GM11168 (cell line): ENCODE measurements at regions not wholly inside any gene's neighbourhood (a gene's known extent, or its start where the extent isn't known, plus 50 kb on each side); places are given as distances from the start of the nearest gene placed in this dataset.
"Not testable (repeated sequence)": the region's sequence is repeated elsewhere in the genome, so short reads cannot be mapped to it uniquely, and the experiment has no call there.

Experiments
- in situ Hi-C: fragments of 300-500 bp; cut with MboI; formaldehyde crosslinking; loops from one replicate; pipeline ENCODE4 v1.12.0; 2022; ENCODE audit warnings: low sequenced_read_pairs; ENCODE audit not compliant: unreplicated experiment

DNA sequence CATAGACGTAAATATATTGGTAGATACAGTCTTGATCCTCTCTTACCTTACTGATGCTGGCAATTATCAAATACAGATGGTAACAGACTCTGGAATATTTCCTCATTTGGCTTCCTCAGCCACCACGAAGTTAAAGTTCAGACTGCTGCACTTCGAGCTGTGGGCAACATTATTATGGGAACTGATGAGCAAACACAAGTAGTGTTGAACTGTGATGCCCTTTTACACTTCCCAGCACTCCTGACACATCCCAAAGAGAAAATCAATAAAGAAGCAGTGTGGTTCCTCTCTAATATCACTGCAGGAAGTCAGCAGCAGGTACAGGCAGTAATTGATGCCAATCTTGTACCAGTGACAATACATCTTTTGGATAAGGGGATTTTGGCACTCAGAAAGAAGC is 162.7 kb upstream of the NT5E start:
- in situ Hi-C loops: no loop called here

GRCh38 chr6:85286507-85286906 is 163.4 kb upstream of the NT5E start:
- in situ Hi-C loops: not testable (repeated sequence)

DNA sequence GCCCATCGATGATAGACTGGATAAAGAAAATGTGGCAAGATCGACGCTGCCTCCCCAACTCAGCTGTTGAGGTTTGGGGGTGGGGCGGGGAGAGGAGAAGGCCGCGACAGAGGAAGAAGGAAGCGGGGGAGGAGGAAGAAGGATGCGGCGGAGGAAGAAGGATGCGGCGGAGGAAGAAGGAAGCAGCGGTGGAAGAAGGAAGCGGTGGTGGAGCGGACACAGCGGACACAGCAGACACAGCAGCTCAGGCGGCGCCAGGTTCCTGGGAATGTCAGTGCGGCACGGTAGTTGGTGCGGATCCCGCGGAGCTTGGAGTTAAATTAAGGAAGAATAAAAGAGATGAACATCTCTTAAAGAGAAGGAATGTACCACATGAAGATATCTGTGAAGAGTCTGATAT is 163.9 kb upstream of the NT5E start:
- in situ Hi-C loops: no loop called here

DNA sequence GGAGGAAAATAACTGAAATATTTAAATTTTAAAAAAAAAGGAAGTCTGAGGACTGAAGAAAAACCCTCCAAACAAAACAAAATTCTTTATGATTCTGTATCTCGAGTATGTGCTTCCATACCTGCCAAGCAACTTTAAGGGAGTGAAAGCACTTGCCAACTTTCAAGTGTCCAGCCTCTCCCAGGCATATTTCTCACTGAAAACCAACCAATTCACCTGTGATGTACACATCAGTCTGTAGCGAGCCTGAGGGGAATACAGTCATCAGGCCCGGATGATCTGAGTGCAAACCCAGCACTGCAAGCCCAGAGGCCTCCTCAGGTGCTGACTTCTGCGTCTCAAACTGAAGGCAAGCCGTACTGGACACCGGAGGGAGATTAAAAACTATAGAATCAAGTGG is 164.8 kb upstream of the NT5E start:
- in situ Hi-C loops: no loop called here

GRCh38 chr6:85283436-85283835 is 166.4 kb upstream of the NT5E start:
- in situ Hi-C loops: no loop called here

DNA sequence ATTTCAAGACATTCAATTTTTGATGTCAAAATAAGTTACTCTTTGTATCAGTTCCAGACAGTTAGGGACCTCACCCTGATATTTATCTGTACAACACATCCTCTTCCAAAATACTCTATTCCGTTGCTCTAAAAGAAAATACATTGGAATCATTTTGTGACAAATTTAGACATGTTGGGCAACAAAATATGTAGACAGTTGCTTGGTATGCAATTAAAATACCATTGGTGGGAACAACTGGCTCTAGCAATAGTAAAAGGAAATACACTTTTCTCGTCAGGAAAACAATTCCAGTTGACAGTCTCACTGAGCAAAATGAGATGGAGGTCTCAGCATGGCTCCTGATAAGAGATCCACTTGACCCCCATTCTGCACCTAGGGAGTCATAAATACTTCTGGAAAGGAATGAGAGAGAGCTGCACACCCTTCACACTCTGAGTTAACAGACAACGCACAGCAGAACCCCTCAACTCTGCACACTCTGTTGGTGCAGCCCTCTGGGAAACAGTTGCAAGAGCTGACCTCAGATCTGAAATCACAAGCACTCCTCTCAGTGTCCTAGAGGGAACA is 171.3 kb upstream of the NT5E start:
- in situ Hi-C loops: no loop called here

DNA sequence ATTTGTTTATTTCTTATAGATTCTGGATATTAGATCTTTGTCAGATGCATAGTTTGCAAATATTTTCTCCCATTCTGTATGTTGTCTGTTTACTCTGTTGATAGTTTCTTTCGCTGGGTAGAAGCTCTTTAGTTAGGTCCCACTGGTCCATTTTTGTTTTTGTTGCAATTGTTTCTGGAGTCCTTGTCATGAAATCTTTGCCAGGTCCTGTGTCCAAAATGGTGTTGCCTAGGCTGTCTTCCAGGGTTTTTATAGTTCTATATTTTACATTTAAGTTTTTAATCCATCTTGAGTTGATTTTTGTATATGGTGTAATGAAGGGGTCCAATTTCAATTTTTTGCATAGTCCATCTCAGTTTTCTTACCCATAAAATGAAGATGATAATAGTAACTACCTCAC is 173.9 kb upstream of the NT5E start:
- in situ Hi-C loops: not testable (repeated sequence)

- in situ Hi-C loops: no loop called here
Measured at GRCh38 chr6:85275338-85275985, 174.4 kb upstream of the NT5E start.

GRCh38 chr6:85273870-85274269 is 176.0 kb upstream of the NT5E start:
- in situ Hi-C loops: no loop called here

DNA sequence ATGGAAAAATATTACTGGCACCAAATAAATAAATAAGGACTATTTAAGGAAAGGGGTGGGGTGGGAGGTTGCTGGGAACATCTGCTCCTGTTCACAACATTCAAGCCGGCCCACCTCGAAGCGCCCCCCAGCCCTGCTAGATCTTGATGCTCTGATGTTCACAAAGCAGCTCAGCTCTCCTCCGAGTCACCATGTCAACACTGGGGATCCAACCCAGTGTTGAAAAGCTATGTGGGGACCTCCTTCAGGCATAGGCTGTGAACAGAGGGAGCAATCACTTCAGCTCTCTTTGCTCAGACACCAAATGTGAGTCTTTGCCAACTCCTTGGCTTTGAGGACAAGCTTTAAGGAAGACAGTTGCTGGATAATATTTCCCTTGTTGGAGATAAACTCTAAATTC is 176.8 kb upstream of the NT5E start:
- in situ Hi-C loops: no loop called here

DNA sequence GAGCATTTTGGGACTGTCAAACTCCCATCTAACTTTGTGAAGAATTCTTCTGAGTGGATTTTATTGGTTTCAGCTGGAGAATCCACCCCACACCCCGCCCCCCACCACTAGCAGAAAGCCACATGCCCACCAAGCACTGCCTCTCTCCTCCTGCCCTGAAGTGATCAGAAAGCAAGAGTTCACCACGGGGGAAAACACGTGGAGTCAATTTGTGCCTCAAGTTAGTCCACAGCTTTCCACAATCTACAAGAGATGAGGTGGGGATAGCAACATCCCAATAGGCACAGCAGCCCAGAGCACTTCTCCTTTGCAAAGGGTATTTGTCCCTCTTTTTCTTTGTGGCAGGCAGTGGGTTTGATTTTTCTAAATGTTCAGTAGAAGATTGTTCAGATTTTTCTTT is 177.3 kb upstream of the NT5E start:
- in situ Hi-C loops: no loop called here

DNA sequence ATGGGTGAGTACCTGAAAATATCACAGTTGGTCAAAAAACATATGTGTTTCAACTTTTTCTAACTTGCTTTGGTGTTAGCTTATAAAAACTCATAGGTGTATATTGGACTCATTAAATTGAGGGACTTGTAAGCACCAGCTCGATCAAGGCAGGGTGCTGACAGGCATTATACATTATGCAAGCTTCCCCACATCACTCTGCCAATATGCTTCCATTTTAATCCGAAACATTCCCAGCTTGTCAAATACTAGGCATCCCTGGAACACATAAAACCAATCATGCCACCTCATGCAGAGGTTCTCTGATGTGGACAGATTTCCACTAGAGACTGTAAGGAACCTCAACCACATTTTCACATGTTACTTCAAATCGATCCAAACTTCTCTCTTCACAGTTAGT is 187.3 kb upstream of the NT5E start:
- in situ Hi-C loops: no loop called here

GRCh38 chr6:85261271-85261670 is 188.6 kb upstream of the NT5E start:
- in situ Hi-C loops: no loop called here

DNA sequence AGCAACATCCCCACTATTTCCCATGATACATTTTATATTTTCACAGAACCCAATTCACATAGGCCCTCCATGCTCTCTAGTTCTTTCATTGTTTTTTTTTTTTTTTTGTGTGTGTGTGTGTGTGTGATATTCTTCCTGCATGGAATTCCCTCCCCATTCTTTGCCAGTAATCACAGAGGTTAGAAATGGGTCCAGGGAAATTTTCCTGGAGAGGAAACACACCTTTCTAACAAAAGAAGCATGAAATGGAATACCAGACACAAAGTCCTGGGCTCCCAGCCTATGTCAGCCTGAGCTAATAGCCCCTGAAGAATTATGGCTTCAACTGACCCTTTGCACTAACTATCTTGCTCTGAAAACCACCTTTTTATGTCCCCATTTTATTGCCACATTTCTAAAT is 194.2 kb upstream of the NT5E start:
- in situ Hi-C loops: no loop called here

DNA sequence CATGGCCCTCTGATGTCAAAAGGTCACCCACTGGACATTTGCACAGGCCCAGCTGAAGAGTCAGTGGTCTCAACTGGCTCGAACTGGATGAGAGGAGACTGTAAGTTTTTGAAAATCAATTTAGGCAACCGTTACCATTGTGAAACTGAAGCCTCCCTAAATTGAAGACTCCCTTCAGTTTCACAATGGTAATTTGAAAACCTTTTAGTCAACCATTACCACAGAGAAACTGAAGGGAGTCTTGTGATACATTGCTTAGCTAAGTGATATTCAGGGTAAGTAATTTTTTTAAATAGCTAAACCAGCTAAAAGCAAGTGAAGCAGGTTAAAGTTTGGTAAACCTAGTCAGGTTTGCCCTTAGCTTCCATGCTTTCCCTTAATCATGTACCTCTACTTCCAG is 197.3 kb upstream of the NT5E start:
- in situ Hi-C loops: no loop called here

DNA sequence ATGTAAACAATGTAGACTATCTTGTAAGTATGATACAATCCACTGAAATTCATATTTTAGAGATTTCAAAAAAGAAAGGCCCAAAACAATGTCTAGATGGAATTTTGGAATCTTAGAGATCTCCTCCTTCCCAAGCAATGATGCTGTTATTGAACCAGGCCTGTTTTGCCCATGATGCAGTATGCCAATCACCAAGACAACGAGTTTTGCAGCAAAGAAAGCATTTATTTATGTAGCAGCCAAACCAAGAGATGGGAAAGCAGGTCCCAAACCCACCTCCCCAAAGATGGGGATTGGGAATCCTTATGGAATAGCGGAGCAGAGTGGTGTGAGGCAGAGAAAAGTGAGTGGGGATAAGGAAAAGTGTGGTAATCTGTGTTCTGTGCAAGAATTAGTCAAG is 197.8 kb upstream of the NT5E start:
- in situ Hi-C loops: no loop called here

DNA sequence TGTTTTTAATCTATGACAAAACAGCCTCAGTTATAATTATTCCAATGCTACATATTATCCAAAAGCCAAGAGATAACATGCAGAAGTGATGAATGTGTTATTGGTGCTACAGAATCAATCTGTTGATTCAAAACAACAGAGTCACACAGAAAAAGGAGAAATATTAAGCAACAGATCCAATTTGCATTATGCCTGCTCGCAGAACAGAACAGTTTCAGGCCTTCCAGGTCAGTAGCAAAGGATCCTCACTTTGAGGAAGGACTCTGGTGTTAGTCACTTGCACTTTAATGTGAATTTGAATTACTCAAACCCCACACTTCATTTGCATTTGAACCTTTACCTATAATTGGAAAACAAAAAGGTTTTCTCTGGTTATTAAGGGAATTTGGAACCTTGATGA is 198.6 kb upstream of the NT5E start:
- in situ Hi-C loops: no loop called here

GRCh38 chr6:85250586-85251220 is 199.2 kb upstream of the NT5E start:
- in situ Hi-C loops: no loop called here

GRCh38 chr6:85245004-85245403 is 204.9 kb upstream of the NT5E start:
- in situ Hi-C loops: no loop called here

- in situ Hi-C loops: no loop called here
Measured at GRCh38 chr6:85241498-85242052, 208.3 kb upstream of the NT5E start.

- in situ Hi-C loops: no loop called here
Measured at GRCh38 chr6:85240787-85241385, 209.0 kb upstream of the NT5E start.
